H1 (cell line): ENCODE measurements at regions not wholly inside any gene's neighbourhood (a gene's known extent, or its start where the extent isn't known, plus 50 kb on each side); places are given as distances from the start of the nearest gene placed in this dataset.

Experiments
- CTCF ChIA-PET: fragments of 300-600 bp; sonication (Branson Sonifier 250); formaldehyde crosslinking; loops from one replicate; lab custom pipeline; 2021; ENCODE audit not compliant: partially characterized antibody; lab: Charles Lee
- POLR2A ChIA-PET: fragments of 300-600 bp; sonication (Branson Sonifier 250); formaldehyde crosslinking; loops from one replicate; lab custom pipeline; 2021; ENCODE audit warnings: inconsistent platforms; ENCODE audit not compliant: partially characterized antibody; lab: Charles Lee
- DNase-seq, 2 experiments: peaks; one replicate each; pipeline versions ENCODE4 v3.0.0 to v3.0.0-alpha.2; 2010 to 2022; ENCODE audit warnings: low spot score in 2 of 2, low read depth in 1 of 2, mixed read lengths in 1 of 2
- FAIRE-seq: peaks from 2 replicates; lab custom pipeline; 2011; peaks lifted over from hg19 to GRCh38; lab: Jason Lieb, UNC
- H2AFZ ChIP-seq: 2 replicates; pipeline ENCODE4 v1.8.1; 2012; ENCODE audit warnings: low read length, inconsistent platforms
- H2AK5ac ChIP-seq: 2 replicates; pipeline ENCODE4 v1.6.1; 2013; ENCODE audit warnings: low read depth, low read length
- H2BK120ac ChIP-seq: replicated peaks from 2 replicates; pipeline ENCODE3; 2013; ENCODE audit warnings: low read depth, low read length, inconsistent platforms
- H2BK12ac ChIP-seq: 2 replicates; pipeline ENCODE4 v1.6.1; 2013; ENCODE audit warnings: low read depth, low read length
- H2BK15ac ChIP-seq: 2 replicates; pipeline ENCODE4 v1.6.1; 2013; ENCODE audit warnings: low read length
- H2BK20ac ChIP-seq: 2 replicates; pipeline ENCODE4 v1.6.1; 2013; ENCODE audit warnings: low read length
- H2BK5ac ChIP-seq: 2 replicates; pipeline ENCODE4 v1.6.1; 2013; ENCODE audit warnings: low read depth, low read length
- H3K14ac ChIP-seq: 2 replicates; pipeline ENCODE4 v1.6.1; 2013; ENCODE audit warnings: inconsistent platforms; ENCODE audit not compliant: insufficient read length
- H3K18ac ChIP-seq: 2 replicates; pipeline ENCODE4 v1.6.1; 2013; ENCODE audit warnings: low read length; ENCODE audit errors: extremely low read depth
- H3K23ac ChIP-seq: 2 replicates; pipeline ENCODE4 v1.6.1; 2013; ENCODE audit warnings: inconsistent platforms; ENCODE audit not compliant: insufficient read length
- H3K23me2 ChIP-seq: 2 replicates; pipeline ENCODE4 v1.6.1; 2013; ENCODE audit warnings: low read depth, low read length
- H3K27ac ChIP-seq: 2 replicates; pipeline ENCODE4 v1.6.1; 2011; ENCODE audit warnings: low read depth, low read length, inconsistent platforms
- H3K27me3 ChIP-seq, 4 experiments: replicated peaks in 1 of 4; 1 replicate in 1 of 4; 2 replicates in 3 of 4; pipeline versions ENCODE4 v1.6.1 to v1.8.1; 2011 to 2013; ENCODE audit warnings: low read length in 3 of 4, mild to moderate bottlenecking in 3 of 4, inconsistent platforms in 2 of 4, mixed read lengths in 2 of 4, moderate library complexity in 1 of 4; ENCODE audit not compliant: control insufficient read depth in 3 of 4, insufficient read depth in 3 of 4; ENCODE audit errors: extremely low read depth in 1 of 4
- H3K36me3 ChIP-seq, 4 experiments: 2 replicates each; pipeline versions ENCODE4 v1.6.1 to v1.8.1; 2011 to 2013; ENCODE audit warnings: mild to moderate bottlenecking in 4 of 4, low read length in 3 of 4, moderate library complexity in 2 of 4, control low read depth in 1 of 4, inconsistent platforms in 1 of 4; ENCODE audit not compliant: insufficient read depth in 4 of 4, control insufficient read depth in 2 of 4
- H3K4ac ChIP-seq: replicated peaks from 2 replicates; pipeline ENCODE3; 2013; ENCODE audit warnings: low read length, low read depth, mixed read lengths, inconsistent platforms; ENCODE audit not compliant: insufficient read length
- H3K4me1 ChIP-seq, 4 experiments: replicated peaks in 1 of 4; 1 replicate in 1 of 4; 2 replicates in 3 of 4; pipeline versions ENCODE4 v1.6.1 to v1.8.1; 2011 to 2013; ENCODE audit warnings: low read length in 3 of 4, inconsistent platforms in 2 of 4, mixed read lengths in 1 of 4; ENCODE audit not compliant: insufficient read depth in 4 of 4, control insufficient read depth in 3 of 4
- H3K4me2 ChIP-seq, 2 experiments: 2 replicates each; pipeline versions ENCODE4 v1.6.1 to v1.8.1; 2011 to 2013; ENCODE audit warnings: low read depth in 2 of 2, low read length in 2 of 2, control low read depth in 1 of 2, inconsistent platforms in 1 of 2, mild to moderate bottlenecking in 1 of 2; ENCODE audit not compliant: insufficient read depth in 1 of 2
- H3K4me3 ChIP-seq, 4 experiments: fragments of 200-600, 300-600 bp in 1 of 4; sonication (generic), shearing (Covaris generic), sonication (Bioruptor Twin) in 1 of 4; 2 replicates each; pipeline versions ENCODE4 v1.5.1 to v1.8.1; 2011 to 2016; ENCODE audit warnings: low read length in 4 of 4, low read depth in 3 of 4, control low read depth in 2 of 4, inconsistent platforms in 2 of 4, mild to moderate bottlenecking in 2 of 4, mixed read lengths in 1 of 4, moderate library complexity in 1 of 4; ENCODE audit not compliant: insufficient read depth in 2 of 4; ENCODE audit errors: extremely low read depth in 1 of 4
- H3K56ac ChIP-seq: replicated peaks from 2 replicates; pipeline ENCODE3; 2013; ENCODE audit warnings: low read depth, mild to moderate bottlenecking, mixed read lengths, low read length, inconsistent platforms; ENCODE audit not compliant: insufficient read length
- H3K79me1 ChIP-seq: 2 replicates; pipeline ENCODE4 v1.6.1; 2013; ENCODE audit warnings: low read depth, low read length, control low read depth
- H3K79me2 ChIP-seq, 2 experiments: 2 replicates each; pipeline versions ENCODE4 v1.6.1 to v1.8.1; 2012 to 2013; ENCODE audit warnings: low read length in 2 of 2, mild to moderate bottlenecking in 2 of 2, inconsistent platforms in 1 of 2; ENCODE audit not compliant: insufficient read depth in 2 of 2, control insufficient read depth in 1 of 2
- H3K9ac ChIP-seq, 4 experiments: replicated peaks in 1 of 4; 1 replicate in 1 of 4; 2 replicates in 3 of 4; pipeline versions ENCODE4 v1.6.1 to v1.8.1; 2011 to 2013; ENCODE audit warnings: low read depth in 3 of 4, low read length in 3 of 4, control low read depth in 2 of 4, mild to moderate bottlenecking in 2 of 4, moderate library complexity in 2 of 4, inconsistent platforms in 1 of 4; ENCODE audit errors: extremely low read depth in 1 of 4
- H3K9me3 ChIP-seq, 2 experiments: 2 replicates each; pipeline versions ENCODE4 v1.6.1 to v1.8.1; 2012 to 2013; ENCODE audit warnings: mild to moderate bottlenecking in 2 of 2, moderate library complexity in 2 of 2, control low read depth in 1 of 2, inconsistent platforms in 1 of 2, low read depth in 1 of 2, low read length in 1 of 2, mixed read lengths in 1 of 2; ENCODE audit not compliant: insufficient read depth in 2 of 2
- H4K20me1 ChIP-seq, 2 experiments: replicated peaks in 1 of 2; 2 replicates each; pipeline versions ENCODE3 to v1.8.1; 2011 to 2013; ENCODE audit warnings: inconsistent platforms in 2 of 2, low read length in 2 of 2, mild to moderate bottlenecking in 1 of 2; ENCODE audit not compliant: insufficient read depth in 2 of 2, control insufficient read depth in 1 of 2
- H4K5ac ChIP-seq: 2 replicates; pipeline ENCODE4 v1.6.1; 2013; ENCODE audit warnings: low read length, low read depth, mixed read lengths, inconsistent platforms; ENCODE audit not compliant: insufficient read length
- H4K8ac ChIP-seq: 2 replicates; pipeline ENCODE4 v1.8.0; 2013; ENCODE audit warnings: mild to moderate bottlenecking, moderate library complexity, low read length, inconsistent platforms; ENCODE audit not compliant: insufficient read depth; ENCODE audit errors: extremely low read depth
- H4K91ac ChIP-seq: replicated peaks from 2 replicates; pipeline ENCODE3; 2013; ENCODE audit warnings: low read length, mixed read lengths, inconsistent platforms; ENCODE audit not compliant: insufficient read length
- POLR2A ChIP-seq, 2 experiments: IDR thresholded peaks; 1 replicate in 1 of 2; 2 replicates in 1 of 2; pipeline ENCODE4 v1.6.1; 2011; ENCODE audit warnings: low read depth in 2 of 2, low read length in 2 of 2, mild to moderate bottlenecking in 2 of 2; ENCODE audit errors: control extremely low read depth in 1 of 2
- RBBP5 ChIP-seq: IDR thresholded peaks from 2 replicates; pipeline ENCODE4 v1.7.1; 2012; ENCODE audit warnings: low read depth, mild to moderate bottlenecking, inconsistent platforms, low read length, moderate library complexity, borderline replicate concordance
- RNF2 ChIP-seq: fragments of 200-900, 300-1000 bp; sonication (generic); IDR thresholded peaks from 2 replicates; pipeline ENCODE4 v1.7.1; 2016; ENCODE audit warnings: borderline replicate concordance, low read depth, mild to moderate bottlenecking, antibody characterized with exemption, low read length; ENCODE audit not compliant: poor library complexity, severe bottlenecking; ENCODE audit errors: missing control alignments
- TCF12 ChIP-seq: IDR thresholded peaks from 2 replicates; pipeline ENCODE4 v1.6.1; 2011; ENCODE audit warnings: low read depth, mild to moderate bottlenecking, low read length
- TEAD4 ChIP-seq: IDR thresholded peaks from 2 replicates; pipeline ENCODE4 v1.6.1; 2012; ENCODE audit warnings: low read depth, low read length, inconsistent platforms, mixed read lengths
- ZNF274 ChIP-seq: IDR thresholded peaks from 2 replicates; pipeline ENCODE4 v1.7.0; 2012; ENCODE audit warnings: low read length, borderline replicate concordance; ENCODE audit errors: extremely low read depth
- WGBS, 2 experiments: shearing (Covaris generic) in 1 of 2; methylation state at CpG; one replicate each; pipeline versions ENCODE4 v1.1.6 to v1.1.7; 2013 to 2015; ENCODE audit warnings: low lambda C conversion rate in 2 of 2, mixed read lengths in 2 of 2, inconsistent platforms in 1 of 2, low coverage in 1 of 2, missing lambda C conversion rate in 1 of 2; ENCODE audit not compliant: insufficient replicate concordance in 2 of 2, insufficient coverage in 1 of 2, insufficient read length in 1 of 2; ENCODE audit errors: extremely low coverage in 1 of 2, missing lambda C conversion rate in 1 of 2; 5-methylcytosine and 5-hydroxymethylcytosine counted together

GRCh38 chr6:95848717-95849116, 167.1 kb upstream of the FUT9 start:
- H3K18ac ChIP-seq, result no peak overlapping the region
- H2AFZ ChIP-seq, result no peak overlapping the region
- H4K20me1 ChIP-seq, result no peaks in the 10 kb centered on the region
- H3K9me3 ChIP-seq, result no peaks in the 10 kb centered on the region
- H3K27me3 ChIP-seq, result no peaks in the 10 kb centered on the region
- H2AK5ac ChIP-seq, result no peak overlapping the region
- H2BK20ac ChIP-seq, result no peak overlapping the region
- no peak overlapping the region for H2BK5ac ChIP-seq
- H3K4me1 ChIP-seq, result no peaks in the 10 kb centered on the region
- no peak overlapping the region for H3K4me2 ChIP-seq
- H4K8ac ChIP-seq, result no peak overlapping the region
- H2BK15ac ChIP-seq, result no peak overlapping the region
- no peak overlapping the region for H3K9ac ChIP-seq
- no peak overlapping the region for H3K27ac ChIP-seq
- no peaks in the 10 kb centered on the region for H3K79me2 ChIP-seq
- H3K23me2 ChIP-seq, result no peaks in the 10 kb centered on the region
- no peaks in the 10 kb centered on the region for H3K36me3 ChIP-seq
- no peak overlapping the region for H4K5ac ChIP-seq
- H3K4ac ChIP-seq, result no peak overlapping the region
- H3K14ac ChIP-seq, result no peak overlapping the region
- ChIA-PET CTCF (no interaction called here), POLR2A (no interaction called here)
- no peak overlapping the region for H4K91ac ChIP-seq
- H3K23ac ChIP-seq, result no peak overlapping the region
- FAIRE-seq (no peak), DNase-seq (no peak)
- no peak overlapping the region for H3K56ac ChIP-seq
- H2BK12ac ChIP-seq, result no peak overlapping the region
- 84% methylated on average over 8 of the region's 8 CpGs; no CpG with 5 or more reads in 1 of the 2 experiments for WGBS, 2 experiments
- H3K79me1 ChIP-seq, result no peaks in the 10 kb centered on the region
- no peak overlapping the region for H2BK120ac ChIP-seq
- H3K4me3 ChIP-seq, result no peak overlapping the region
- TF ChIP-seq TEAD4 (no peak), ZNF274 (no peak), POLR2A (IDR thresholded peaks at IDR 0.05; ENCODE audit: control extremely low read depth in 1 of 2, low read depth in 2 of 2, low read length in 2 of 2) (no peak), TCF12 (no peak), RNF2 (no peak), RBBP5 (no peak)
